Fibroblast of the aortic adventitia (primary cell): ENCODE measurements at regions not wholly inside any gene's neighbourhood (a gene's known extent, or its start where the extent isn't known, plus 50 kb on each side); places are given as distances from the start of the nearest gene placed in this dataset.

Experiments
- DNase-seq: peaks from one replicate; pipeline ENCODE4 v3.0.0-alpha.2; 2010; ENCODE audit warnings: low read depth
- H3K4me3 ChIP-seq: 2 replicates; pipeline ENCODE4 v1.5.1; 2011; ENCODE audit warnings: low read depth, mild to moderate bottlenecking, control low read depth, low read length, moderate library complexity
- TF ChIP-seq, protein P1 (sequence below): IDR thresholded peaks from 2 replicates; pipeline ENCODE4 v1.5.1; 2011; ENCODE audit warnings: mild to moderate bottlenecking, low read length, control low read depth, inconsistent platforms; ENCODE audit not compliant: insufficient read depth

- no peak for DNase-seq
- TF ChIP-seq, protein P1, sequence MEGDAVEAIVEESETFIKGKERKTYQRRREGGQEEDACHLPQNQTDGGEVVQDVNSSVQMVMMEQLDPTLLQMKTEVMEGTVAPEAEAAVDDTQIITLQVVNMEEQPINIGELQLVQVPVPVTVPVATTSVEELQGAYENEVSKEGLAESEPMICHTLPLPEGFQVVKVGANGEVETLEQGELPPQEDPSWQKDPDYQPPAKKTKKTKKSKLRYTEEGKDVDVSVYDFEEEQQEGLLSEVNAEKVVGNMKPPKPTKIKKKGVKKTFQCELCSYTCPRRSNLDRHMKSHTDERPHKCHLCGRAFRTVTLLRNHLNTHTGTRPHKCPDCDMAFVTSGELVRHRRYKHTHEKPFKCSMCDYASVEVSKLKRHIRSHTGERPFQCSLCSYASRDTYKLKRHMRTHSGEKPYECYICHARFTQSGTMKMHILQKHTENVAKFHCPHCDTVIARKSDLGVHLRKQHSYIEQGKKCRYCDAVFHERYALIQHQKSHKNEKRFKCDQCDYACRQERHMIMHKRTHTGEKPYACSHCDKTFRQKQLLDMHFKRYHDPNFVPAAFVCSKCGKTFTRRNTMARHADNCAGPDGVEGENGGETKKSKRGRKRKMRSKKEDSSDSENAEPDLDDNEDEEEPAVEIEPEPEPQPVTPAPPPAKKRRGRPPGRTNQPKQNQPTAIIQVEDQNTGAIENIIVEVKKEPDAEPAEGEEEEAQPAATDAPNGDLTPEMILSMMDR: no peak
- H3K4me3 ChIP-seq: no peak overlapping the region
Observed at GRCh38 chr15:31843426-31844055, 186.8 kb upstream of the CHRNA7 start.

- no peak overlapping the region for H3K4me3 ChIP-seq
- TF ChIP-seq, protein P1: no peak
- no peak for DNase-seq
Observed at GRCh38 chr15:31845791-31846190, 184.5 kb upstream of the CHRNA7 start.

DNA sequence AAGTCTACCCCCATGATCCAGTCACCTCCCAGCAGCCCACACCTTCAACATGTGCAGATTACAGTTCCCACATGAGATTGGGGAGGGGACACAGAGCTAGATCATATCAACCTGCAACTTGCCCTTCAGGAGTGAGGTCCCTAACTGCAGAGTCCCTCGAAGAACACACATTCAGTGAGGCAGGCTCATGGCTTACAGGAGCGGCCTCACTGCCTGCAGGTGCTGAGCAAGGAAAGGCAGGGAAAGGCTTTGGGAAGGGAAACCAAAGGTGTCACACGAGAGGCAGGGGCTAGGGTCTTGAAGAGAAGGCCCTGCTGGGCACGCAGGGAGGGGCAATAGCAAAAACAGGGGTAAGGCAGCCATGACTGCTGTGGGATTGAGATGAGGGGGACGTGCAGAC lies 182.4 kb upstream of the CHRNA7 start:
- TF ChIP-seq, protein P1: no peak
- H3K4me3 ChIP-seq: no peak overlapping the region
- DNase-seq: no peak

- no peak for DNase-seq
- TF ChIP-seq, protein P1: no peak
- no peak overlapping the region for H3K4me3 ChIP-seq
Observed at GRCh38 chr15:31848621-31849020, 181.7 kb upstream of the CHRNA7 start.

DNA sequence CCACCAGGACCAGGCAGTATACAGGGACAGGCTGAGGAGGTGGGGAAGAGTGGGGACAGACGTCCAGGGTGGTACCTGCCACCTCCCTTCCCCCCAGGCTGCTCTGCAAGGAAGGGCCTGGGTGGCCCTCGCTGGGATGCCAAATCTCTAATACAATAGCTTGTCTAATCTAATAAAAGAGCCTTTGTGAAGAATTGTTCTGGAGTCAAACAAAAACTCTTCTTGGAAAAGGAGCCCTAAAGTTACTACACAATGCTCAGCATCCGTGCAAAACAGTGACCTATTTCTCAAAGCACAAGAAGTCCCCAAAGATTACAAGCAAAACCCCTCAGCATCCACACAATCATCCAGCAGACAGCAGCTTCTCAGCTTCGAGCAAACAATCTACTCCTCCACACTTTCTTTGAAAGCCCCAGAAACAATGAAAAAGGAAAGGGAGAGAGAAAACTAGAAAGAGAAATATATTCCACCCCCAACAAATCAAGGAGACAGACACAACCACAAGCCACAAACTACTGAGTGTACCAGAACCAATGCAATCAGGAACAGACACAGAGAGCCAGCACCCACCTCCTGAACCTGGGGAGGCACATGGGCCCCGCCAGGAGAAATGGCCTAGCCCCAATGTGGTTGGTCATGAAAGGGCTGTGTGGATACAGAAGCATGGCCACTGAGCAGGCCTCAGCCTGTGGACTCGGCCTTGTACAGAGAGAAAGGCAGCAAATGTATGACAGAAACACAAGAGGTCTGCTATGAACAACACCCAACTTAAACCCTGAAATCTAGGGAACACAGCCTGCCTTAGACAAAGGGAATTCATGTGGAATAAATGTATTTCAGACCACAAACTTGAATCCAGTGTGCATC lies 177.1 kb upstream of the CHRNA7 start:
- TF ChIP-seq, protein P1: no peak
- H3K4me3 ChIP-seq: no peak overlapping the region
- no peak for DNase-seq

GRCh38 chr15:31856581-31856980 lies 173.7 kb upstream of the CHRNA7 start:
- TF ChIP-seq, protein P1: no peak
- no peak overlapping the region for H3K4me3 ChIP-seq
- DNase-seq: no peak

- DNase-seq: no peak
- TF ChIP-seq, protein P1: no peak
- no peak overlapping the region for H3K4me3 ChIP-seq
Observed at GRCh38 chr15:31857194-31857593, 173.1 kb upstream of the CHRNA7 start.
